Hepatocyte (in vitro differentiated cells): ENCODE measurements at regions not wholly inside any gene's neighbourhood (a gene's known extent, or its start where the extent isn't known, plus 50 kb on each side); places are given as distances from the start of the nearest gene placed in this dataset.
"Not testable (repeated sequence)": the region's sequence is repeated elsewhere in the genome, so short reads cannot be mapped to it uniquely, and the experiment has no call there.

Source experiments
- EZH2 ChIP-seq: fragments of 200-600 bp; sonication (generic); IDR thresholded peaks from 2 replicates; pipeline ENCODE4 v1.6.1; 2016; ENCODE audit warnings: antibody characterized with exemption, mild to moderate bottlenecking, borderline replicate concordance
- TF ChIP-seq, protein P1 (sequence below): fragments of 200-600 bp; sonication (generic); IDR thresholded peaks from 2 replicates; pipeline ENCODE4 v1.5.1; 2016; ENCODE audit warnings: antibody characterized with exemption, mild to moderate bottlenecking; ENCODE audit not compliant: poor library complexity

DNA sequence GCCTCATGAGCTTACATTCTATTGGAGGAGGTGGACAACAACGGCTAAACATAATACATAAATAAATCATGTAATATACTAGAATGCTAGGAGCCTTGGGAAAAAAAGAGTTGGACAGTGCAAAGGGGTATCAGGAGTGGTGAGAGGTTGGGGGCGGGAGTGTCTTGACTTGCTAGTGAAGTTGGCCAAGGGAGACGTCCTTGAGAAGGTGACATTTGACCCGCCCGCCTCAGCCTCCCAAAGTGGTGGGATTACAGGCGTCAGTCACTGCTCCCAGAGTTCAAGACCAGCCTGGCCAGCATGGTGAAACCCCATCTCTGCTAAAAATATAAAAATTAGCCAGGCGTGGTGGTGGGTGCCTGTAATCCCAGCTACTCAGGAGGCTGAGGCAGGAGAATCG, 172.2 kb upstream of the WSCD1 start:
- TF ChIP-seq, protein P1, sequence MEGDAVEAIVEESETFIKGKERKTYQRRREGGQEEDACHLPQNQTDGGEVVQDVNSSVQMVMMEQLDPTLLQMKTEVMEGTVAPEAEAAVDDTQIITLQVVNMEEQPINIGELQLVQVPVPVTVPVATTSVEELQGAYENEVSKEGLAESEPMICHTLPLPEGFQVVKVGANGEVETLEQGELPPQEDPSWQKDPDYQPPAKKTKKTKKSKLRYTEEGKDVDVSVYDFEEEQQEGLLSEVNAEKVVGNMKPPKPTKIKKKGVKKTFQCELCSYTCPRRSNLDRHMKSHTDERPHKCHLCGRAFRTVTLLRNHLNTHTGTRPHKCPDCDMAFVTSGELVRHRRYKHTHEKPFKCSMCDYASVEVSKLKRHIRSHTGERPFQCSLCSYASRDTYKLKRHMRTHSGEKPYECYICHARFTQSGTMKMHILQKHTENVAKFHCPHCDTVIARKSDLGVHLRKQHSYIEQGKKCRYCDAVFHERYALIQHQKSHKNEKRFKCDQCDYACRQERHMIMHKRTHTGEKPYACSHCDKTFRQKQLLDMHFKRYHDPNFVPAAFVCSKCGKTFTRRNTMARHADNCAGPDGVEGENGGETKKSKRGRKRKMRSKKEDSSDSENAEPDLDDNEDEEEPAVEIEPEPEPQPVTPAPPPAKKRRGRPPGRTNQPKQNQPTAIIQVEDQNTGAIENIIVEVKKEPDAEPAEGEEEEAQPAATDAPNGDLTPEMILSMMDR, result not testable (repeated sequence)
- not testable (repeated sequence) for TF ChIP-seq EZH2
